Jurkat, Clone E6-1 (cell line): ENCODE measurements at regions not wholly inside any gene's neighbourhood (a gene's known extent, or its start where the extent isn't known, plus 50 kb on each side); places are given as distances from the start of the nearest gene placed in this dataset.

Experiments used
- DNase-seq: peaks from one replicate; pipeline ENCODE4 v3.0.0-alpha.2; 2011; ENCODE audit warnings: low read depth, low spot score
- H3K4me3 ChIP-seq: 2 replicates; pipeline ENCODE4 v1.5.1; 2011; ENCODE audit warnings: mild to moderate bottlenecking, low read length, control low read depth, moderate library complexity

DNA sequence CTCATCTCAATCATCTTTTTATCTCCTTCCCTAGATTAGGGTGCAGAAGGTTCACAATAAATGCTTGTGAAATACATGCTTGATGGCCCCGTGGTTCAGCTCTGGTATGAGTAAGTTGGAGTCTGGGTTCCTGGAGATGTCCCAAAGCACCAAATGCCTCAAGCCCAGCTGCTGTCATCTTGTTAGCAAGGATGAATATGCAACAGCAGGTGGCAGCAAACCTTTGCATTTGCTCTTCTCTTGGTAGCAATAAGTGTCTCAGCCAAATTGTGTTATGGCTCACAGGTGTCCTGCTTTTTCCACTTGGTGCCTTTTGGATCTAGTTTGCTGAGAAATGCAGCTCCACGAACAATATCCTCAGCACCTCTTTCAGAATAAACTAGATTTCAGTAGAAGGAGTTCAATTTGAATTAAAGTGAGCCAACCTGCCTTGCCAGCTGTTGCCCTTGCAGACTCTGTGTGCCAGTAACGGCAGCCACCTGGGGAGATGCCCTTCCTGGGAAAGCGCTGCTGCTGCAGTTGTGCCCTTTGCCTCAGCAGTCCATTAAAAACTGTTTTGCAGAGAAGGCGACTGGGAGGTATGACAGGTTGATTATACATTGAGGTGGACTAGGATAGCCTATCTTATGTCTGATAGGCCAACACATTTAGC is 417.3 kb downstream of the SNAPC1 start:
- no peak overlapping the region for H3K4me3 ChIP-seq
- peak; percentile 64 for DNase-seq

DNA sequence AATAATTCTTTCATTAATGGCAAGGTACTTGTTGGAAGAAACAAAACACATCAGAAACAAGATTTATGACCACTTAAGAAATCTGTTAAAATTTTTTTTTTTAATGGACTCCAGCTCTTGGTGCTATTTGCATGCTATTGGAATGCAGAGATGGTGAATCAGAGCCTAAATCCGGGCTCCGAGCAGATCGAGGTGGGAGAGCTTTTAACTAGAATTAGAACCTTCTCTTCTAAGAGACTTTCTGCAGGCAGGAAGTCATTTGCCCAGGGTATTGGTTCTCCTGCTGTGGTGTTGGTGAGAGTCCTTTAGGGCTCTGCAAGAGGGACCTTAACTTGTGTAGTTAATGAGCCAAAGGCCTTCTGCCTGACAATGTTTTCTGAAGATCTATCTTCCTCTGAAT is 419.4 kb downstream of the SNAPC1 start:
- no peak overlapping the region for H3K4me3 ChIP-seq
- no peak for DNase-seq

DNA sequence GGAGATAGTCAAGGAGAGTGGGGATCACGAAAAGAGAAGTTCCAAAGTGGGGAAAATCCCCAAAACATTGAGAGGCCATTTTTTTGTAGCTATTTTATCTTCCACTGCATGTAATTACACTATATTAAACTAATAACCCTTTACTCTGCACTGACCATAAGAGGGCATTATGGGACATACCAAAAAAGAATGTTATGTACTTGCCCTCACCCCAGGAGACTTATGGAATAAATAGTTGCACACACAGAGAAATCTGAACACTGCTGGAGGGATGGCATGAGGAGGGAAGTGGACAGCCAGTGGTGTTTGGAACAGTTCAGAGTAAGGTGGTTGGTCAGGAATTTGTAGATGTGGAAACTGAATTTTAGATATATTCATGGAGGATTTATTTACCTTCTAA is 422.9 kb downstream of the SNAPC1 start:
- no peak overlapping the region for H3K4me3 ChIP-seq
- DNase-seq: no peak

DNA sequence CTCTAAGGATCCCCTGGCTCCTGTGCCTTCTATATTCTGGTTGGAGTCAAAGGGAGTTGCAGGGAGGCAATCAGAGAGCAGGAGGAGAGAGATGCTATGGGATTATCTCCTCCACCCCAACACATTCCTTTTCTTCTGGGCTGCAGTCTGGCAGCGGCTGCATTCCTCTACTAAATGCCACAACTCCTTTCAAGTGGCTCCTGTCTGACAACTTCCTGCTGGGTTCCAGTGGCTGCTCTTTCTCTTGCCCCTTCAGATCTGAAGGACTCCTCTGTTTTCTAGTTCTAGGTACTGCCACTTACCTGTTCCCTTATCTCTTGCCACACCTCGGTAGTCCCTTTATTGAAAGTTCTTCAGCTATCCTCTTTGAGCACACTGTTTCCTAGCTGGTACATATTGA is 425.0 kb downstream of the SNAPC1 start:
- DNase-seq: no peak
- H3K4me3 ChIP-seq: no peak overlapping the region

DNA sequence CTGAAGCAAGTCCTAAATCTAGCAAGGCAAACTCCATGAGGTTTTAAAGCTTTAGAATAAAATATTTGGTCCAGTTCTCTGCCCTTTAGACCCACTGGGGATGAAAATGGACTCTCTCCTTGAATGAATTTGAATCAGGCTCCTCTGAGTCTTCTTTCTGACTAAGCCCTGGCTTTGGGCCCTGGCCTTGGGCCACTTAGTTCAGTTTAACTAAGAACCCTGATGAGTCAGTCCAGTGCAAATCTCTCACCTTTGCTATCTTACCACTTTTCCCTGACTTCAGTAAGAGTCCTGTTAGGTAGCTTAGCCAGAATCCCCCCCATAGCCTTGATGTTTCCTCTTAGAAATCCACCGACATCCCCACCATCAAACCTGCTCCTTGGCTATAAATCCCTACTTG is 427.5 kb downstream of the SNAPC1 start:
- no peak for DNase-seq
- no peak overlapping the region for H3K4me3 ChIP-seq

DNA sequence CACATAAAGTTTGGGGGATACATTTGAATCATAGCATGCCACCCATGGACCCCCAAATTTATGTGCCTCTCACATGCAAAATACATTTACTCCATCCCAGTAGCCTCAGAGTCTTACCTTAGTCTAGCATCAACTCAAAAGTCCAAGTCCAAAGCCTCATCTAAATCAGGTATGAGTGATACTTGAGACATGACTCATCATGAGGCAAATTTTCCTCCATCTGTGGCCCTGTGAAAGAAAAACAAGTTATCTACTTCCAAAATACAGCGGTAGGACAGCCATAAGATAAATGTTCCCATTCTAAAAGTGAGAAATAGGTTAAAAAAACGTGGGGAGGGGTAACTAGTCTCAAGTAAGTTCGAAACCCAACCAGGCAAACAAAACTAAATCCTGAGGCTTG is 444.2 kb downstream of the SNAPC1 start:
- DNase-seq: no peak
- no peak overlapping the region for H3K4me3 ChIP-seq

DNA sequence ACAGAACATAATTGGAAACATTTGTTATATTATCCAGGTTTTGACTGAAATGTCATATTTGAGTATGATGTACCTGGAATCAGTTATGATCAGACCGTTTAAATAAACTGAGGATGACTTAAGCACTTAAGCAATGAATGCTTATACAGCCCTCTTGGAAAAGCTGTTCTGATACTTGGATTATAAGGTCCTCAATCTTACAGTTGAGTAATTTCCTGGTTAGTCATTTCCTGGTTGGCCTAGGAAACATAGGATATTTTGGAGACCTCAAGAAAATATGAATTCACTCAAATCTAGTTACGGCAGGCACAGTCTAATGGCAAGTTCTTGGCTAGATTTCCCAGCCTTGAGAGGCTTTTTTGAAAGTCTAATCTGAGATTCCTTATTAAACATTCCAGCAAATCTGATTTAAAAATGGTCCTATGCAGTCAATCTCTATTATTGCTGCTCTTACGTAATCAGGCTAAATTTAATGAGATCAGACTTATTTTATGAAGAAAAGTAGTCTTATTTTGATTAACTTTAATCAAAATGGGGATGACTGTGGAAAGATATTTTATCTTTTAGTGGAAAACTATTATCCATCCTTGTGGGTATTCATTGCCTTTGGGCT is 447.2 kb downstream of the SNAPC1 start:
- H3K4me3 ChIP-seq: no peak overlapping the region
- DNase-seq: no peak

DNA sequence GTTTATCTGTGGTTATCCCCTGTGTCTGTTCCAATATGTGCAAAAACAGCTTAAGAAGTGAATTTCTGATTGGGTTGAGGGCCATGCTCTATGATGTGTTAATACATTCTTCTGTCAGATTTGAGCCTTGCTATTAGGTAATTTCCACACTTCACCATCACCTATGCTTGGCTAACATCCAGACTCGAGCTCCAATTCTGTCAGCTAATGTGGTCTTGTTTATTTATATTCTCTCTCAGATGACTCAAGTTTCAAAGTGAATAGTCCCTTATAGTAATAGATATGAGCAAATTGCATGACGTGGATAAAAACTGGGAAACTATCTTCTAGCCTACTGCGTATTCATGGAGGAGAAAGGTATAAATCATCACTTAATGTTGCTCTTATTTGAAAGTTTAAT is 451.3 kb downstream of the SNAPC1 start:
- DNase-seq: no peak
- H3K4me3 ChIP-seq: no peak overlapping the region

DNA sequence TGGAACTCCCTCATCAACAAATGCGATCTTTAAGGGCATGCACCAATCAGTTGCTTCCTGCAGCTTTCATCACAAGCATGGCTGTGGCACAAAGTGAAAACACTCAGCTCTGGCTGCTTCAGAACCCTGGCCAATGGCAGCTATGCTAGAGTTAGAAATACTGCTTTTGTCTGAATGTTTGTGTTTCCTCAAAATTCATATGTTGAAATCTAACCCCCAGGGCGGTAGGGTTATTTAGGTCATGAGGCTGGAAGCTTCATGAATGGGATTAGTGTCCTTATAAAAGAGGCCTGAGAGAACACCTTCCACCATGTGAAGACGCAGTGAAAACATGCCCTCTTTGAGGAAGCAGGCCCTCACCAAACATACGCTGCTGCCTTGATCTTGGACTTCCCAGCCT is 453.9 kb downstream of the SNAPC1 start:
- no peak for DNase-seq
- no peak overlapping the region for H3K4me3 ChIP-seq

DNA sequence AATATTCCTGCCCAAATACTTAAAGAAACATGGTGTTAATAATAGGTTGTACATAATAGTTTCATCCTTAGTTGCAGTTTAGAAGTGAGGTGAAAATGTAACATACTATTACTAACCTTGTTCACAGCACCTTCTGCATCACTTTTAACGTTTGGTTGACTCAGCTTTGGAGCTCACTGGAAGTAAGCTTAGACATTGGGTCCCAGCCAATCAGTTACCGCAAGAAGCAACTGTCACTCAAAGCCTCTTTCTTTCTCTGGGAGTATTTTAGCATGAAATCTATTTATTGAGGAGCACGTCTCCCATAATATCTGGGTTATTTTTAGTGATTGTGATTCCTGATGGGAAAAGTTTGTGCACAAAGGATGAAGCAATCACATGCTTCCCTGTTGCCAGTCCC is 472.6 kb downstream of the SNAPC1 start:
- no peak for DNase-seq
- H3K4me3 ChIP-seq: no peak overlapping the region

DNA sequence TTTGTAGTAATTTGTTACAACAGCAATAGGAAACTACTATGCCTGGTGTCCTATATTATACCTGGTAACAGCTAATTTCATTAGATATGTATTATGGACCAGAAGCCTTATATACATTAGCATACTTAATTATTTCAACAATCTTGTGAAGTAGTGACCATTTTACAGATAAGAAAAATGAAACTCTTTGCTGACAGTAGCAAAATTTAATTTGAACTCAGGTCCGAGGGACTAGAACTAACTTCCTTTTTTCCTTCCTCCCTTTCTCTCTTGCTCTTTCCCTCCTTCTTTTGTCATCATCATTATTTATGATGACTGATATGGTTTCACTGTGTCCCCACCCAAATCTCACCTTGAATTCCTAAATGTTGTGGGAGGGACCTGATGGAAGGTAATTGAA is 482.0 kb downstream of the SNAPC1 start:
- H3K4me3 ChIP-seq: no peak overlapping the region

DNA sequence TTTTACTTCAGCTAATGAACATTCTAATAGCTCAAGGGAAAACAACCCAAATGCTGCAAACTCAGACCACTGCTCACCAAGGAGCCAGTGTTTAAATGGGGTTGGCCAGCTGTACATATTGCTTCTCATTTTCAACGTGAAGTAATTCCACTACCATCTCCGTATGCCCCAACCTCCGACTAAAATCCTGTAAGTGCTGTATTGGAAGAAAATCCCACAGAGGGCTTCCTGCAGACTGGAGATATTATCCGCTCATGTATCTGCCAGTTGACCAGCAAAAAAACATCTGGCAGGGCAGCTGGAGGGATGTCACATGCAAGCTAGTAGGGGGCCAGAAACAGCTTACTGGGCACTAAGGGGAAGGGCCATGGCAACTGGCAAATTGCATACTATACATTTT is 485.0 kb downstream of the SNAPC1 start:
- DNase-seq: no peak
- H3K4me3 ChIP-seq: no peak overlapping the region

More for the DNA sequence above, 482.0 kb downstream of the SNAPC1 start:
- no peak for DNase-seq

DNA sequence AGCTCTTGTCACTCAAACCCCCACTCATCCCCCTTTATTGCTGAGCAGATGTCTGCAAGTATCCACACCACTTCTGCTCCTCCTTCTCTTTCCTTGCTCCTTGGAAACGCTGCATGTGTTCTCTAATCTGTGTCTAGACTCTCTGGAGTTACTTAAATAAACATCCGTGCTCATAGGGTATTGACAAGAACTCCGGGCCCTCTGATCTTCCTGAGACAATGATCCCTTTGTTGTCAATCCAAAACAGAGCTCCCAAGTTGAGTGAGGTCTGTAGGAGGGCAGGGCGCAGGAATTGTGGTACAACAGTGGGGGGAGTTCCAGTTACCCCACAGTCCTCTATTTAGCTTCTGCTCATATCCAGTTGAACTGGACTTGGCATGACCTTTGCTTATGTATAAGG is 489.0 kb downstream of the SNAPC1 start:
- DNase-seq: no peak
- no peak overlapping the region for H3K4me3 ChIP-seq

DNA sequence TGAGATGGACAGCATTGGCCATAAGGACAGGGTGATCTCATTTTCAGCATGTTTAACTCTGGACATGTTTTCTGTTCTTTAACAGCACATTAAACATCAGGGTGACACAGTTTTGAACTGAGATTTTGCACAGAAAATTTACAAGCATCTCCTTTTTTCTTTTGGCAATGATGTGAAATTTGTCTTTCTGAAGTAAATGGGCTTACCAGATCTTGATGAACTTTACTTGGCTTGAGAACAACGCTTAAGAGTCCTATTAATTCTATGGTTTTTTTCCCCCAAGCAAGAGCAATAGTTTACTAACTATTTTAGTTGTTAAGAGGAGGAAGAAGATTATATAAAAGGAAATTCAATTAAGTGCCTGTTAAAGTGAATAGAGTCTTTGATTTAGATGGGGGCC is 491.0 kb downstream of the SNAPC1 start:
- DNase-seq: no peak
- H3K4me3 ChIP-seq: no peak overlapping the region

DNA sequence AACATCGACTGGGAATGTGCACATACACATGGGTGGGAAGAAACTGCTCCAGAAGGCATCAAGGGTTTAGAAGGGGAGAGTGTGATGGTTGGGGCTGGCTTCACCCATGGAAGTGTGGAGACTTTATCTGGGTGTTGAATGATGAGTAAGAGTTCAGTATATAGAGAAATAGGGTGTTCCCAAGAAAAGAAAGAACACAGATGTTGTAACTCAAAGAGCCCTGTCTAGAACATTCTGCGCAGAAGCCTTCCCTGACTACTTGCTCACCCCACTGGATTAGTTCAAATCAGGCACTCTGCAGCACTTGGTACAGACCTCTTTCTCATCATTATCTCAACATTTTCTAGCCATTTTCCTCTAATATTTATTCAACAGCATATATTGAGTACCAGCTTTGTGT is 491.7 kb downstream of the SNAPC1 start:
- H3K4me3 ChIP-seq: no peak overlapping the region
- DNase-seq: no peak

DNA sequence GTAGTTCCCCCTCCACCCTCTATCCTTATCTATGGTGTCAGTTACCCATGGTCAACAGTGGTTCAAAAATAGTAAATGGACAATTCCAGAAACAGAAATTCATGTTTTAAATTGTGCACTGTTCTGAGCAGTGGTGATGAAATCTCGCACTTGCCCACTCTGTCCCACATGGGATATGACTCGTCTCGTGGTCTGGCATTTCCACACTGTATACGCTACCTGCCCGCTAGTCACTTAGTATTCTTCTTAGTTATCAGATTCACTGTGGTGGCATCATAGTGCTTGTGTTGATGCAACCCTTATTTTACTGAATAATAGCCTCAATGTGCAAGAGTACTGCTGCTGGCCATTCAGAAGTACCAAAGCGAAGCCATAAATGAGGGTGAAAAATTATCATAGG is 507.0 kb downstream of the SNAPC1 start:
- DNase-seq: no peak
- H3K4me3 ChIP-seq: no peak overlapping the region

DNA sequence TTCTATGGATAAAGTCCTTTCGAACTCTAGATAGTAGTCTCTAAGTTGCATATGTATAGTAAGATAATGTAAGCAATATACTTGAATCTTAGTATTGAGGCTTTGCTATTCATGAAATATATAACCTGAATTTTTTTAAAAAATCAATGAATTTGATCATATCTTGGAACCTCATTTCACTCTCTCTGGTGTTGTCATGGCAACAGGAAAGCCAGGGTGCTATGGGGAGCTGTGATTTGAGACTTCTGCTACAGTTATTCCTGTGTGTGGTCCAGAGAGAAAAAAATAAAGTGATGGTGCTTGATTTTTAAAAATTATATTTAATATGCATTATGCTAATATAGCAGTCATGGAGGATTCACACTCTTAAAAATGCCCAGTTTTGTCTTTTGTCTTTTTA is 508.0 kb downstream of the SNAPC1 start:
- H3K4me3 ChIP-seq: no peak overlapping the region
- no peak for DNase-seq

DNA sequence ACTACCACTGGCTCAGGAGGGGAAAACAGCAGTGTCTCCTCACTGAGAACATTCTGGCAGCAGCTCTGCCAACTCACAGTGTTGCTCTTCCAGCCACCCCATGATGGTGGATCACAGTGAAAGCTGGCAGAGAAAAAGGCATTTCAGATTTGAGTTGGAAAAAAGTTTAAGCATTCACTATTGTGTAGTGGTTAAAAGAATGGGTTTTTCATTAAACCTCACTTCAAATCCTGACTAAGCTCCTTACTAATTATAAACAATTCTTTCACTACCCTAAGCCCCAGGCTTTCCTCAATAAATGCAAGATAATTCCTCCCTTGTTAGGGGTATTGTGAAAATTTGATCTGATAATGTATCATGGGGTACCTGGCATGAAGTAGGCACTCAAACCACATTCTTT is 518.1 kb downstream of the SNAPC1 start:
- no peak for DNase-seq
- no peak overlapping the region for H3K4me3 ChIP-seq

DNA sequence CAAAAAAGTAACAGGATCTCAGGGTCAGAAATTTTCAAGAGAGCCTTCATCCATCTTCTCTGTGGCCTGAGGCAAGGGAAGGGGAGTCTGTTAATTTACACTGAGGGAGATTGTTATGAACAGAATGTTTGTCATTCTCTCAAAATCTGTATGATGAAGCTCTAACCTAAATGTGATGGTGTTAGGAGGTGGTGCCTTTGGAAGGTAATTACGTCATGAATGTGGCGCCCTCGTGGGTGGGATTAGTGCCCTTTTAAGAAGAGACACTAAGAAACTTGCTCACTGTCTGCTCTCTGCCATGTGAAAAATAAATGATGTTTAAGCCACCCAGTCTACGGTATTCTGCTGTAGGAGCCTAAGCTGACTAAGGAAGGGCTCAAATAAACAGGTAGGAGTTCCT is 521.6 kb downstream of the SNAPC1 start:
- DNase-seq: no peak
- H3K4me3 ChIP-seq: no peak overlapping the region

DNA sequence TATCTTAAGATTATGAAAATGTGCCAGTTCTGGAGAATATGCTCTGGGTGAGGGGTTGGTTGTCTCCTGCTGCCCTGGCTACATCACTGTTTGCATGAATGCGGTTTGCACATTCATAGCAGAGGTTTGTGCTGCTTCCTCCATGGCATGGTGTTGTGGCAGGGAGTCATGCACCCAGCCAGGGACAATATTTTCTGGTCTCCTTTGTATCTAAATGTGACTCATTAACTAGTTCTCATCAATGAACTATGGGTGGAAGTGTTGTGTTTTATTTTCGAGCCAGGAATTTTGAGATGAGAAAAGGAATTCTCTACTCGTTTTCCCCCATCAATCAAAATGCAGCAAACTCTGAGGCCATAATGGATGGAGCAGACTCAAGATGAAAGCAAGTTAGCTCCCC is 527.3 kb downstream of the SNAPC1 start:
- H3K4me3 ChIP-seq: no peak overlapping the region
- no peak for DNase-seq

DNA sequence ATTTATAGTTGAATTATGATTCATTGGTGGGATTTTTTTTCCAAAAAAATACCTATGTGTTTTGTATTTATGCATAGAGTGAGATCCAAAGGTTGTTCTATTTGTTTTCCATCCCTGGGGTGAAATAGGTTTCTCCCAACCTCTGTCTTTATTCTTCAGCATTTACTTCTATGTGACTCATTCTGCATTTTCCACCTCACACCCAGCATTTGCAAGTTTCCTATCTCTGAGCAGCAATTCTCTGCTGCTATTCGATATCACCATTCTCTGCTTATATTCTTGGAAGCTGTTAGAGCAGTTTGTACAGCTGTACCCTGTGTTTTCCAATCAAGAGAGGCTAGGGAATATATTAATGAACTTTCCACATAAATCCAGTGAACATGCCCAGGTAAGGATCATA is 538.9 kb downstream of the SNAPC1 start:
- no peak overlapping the region for H3K4me3 ChIP-seq
- no peak for DNase-seq
